Adrenal gland (tissue), 9 donors: ENCODE measurements at regions not wholly inside any gene's neighbourhood (a gene's known extent, or its start where the extent isn't known, plus 50 kb on each side); places are given as distances from the start of the nearest gene placed in this dataset.

Source experiments
- DNase-seq, 7 donors: peaks; one replicate each; pipeline ENCODE4 v3.0.0-alpha.2; 2019 to 2020
- H3K27ac ChIP-seq, 5 donors: fragments of 200-600 bp; sonication (generic) in 4 of 5; 1 replicate in 3 of 5; 2 replicates in 2 of 5; pipeline versions ENCODE4 v1.5.1 to v1.8.0; 2016 to 2020; ENCODE audit warnings: mild to moderate bottlenecking in 1 of 5
- H3K27me3 ChIP-seq: fragments of 200-600 bp; 2 replicates; pipeline ENCODE4 v1.8.0; 2021
- H3K36me3 ChIP-seq, 2 donors: fragments of 200-600 bp; replicated peaks in 1 of 2; 1 replicate in 1 of 2; 2 replicates in 1 of 2; pipeline versions ENCODE4 v1.5.1 to v1.8.0; 2018 to 2022
- H3K4me1 ChIP-seq, 2 donors: fragments of 200-600 bp; replicated peaks in 1 of 2; 1 replicate in 1 of 2; 2 replicates in 1 of 2; pipeline versions ENCODE4 v1.5.1 to v1.8.0; 2018 to 2021
- H3K4me3 ChIP-seq, 4 donors: fragments of 200-600 bp; sonication (generic) in 3 of 4; one replicate each; pipeline ENCODE4 v1.5.1; 2016 to 2018
- H3K9me3 ChIP-seq, 3 donors: fragments of 200-600 bp; sonication (generic) in 1 of 3; replicated peaks in 1 of 3; 1 replicate in 2 of 3; 2 replicates in 1 of 3; pipeline versions ENCODE4 v1.5.1 to v1.8.0; 2016 to 2021
- POLR2A ChIP-seq, 2 donors: fragments of 450-650 bp; IDR thresholded peaks; one replicate each; pipeline ENCODE4 v1.6.1; 2017; ENCODE audit warnings: antibody characterized with exemption in 2 of 2, mild to moderate bottlenecking in 2 of 2, moderate library complexity in 1 of 2
- WGBS, 4 donors: extraction: QIAGEN DNeasy Blood & Tissue Kit in 2 of 4; methylation state at CpG; one replicate each; pipeline versions ENCODE4 v1.1.5 to v1.1.7; 2013 to 2017; 5-methylcytosine and 5-hydroxymethylcytosine counted together
- intact Hi-C, 2 donors: fragments of 100-400 bp; cut with DNase I; formaldehyde crosslinking; loops; one replicate each; pipeline versions ENCODE4 v1.14.1 to v1.15.0; 2022 to 2023
- TF ChIP-seq, protein P1 (sequence below), 6 experiments: fragments of 450-650 bp in 4 of 6; fragments of 200-600 bp in 2 of 6; sonication (generic) in 1 of 6; IDR thresholded peaks; 1 replicate in 5 of 6; 2 replicates in 1 of 6; pipeline versions ENCODE4 v1.5.1 to v1.8.0; 2016 to 2021; ENCODE audit warnings: antibody characterized with exemption in 6 of 6, mild to moderate bottlenecking in 2 of 6, moderate library complexity in 1 of 6
- donor health status: healthy with polysubstance abuse.
- donor health status: Bipolar disorder and iron deficiency.
- donor health status: DM: yes; HTN: yes; CAD: no.
- donor health status: DM: no; HTN: no; CAD: no.
- donor health status: DM: no; HTN: no; CAD: no.

DNA sequence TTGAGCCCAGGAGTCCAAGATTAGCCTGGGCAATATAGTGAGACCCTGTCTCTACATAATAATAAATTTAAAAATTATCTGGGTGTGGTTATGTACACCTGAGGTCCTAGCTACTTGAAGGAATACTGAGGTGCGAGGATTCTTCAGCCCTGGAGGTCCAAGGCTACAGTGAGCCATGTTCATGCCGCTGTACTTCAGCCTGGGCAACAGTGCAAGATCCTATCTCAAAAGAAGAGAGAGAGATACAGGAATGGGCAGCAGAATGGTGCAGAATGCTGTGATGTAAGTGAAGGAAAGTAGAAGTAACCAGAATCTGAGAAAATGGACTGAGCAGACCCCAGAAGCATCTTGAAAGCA, 62.7 kb upstream of the EXOC4 start:
- TF ChIP-seq POLR2A (IDR thresholded peaks at IDR 0.05): no peak
- TF ChIP-seq, protein P1, sequence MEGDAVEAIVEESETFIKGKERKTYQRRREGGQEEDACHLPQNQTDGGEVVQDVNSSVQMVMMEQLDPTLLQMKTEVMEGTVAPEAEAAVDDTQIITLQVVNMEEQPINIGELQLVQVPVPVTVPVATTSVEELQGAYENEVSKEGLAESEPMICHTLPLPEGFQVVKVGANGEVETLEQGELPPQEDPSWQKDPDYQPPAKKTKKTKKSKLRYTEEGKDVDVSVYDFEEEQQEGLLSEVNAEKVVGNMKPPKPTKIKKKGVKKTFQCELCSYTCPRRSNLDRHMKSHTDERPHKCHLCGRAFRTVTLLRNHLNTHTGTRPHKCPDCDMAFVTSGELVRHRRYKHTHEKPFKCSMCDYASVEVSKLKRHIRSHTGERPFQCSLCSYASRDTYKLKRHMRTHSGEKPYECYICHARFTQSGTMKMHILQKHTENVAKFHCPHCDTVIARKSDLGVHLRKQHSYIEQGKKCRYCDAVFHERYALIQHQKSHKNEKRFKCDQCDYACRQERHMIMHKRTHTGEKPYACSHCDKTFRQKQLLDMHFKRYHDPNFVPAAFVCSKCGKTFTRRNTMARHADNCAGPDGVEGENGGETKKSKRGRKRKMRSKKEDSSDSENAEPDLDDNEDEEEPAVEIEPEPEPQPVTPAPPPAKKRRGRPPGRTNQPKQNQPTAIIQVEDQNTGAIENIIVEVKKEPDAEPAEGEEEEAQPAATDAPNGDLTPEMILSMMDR (IDR thresholded peaks at IDR 0.05): no peak
- 87 to 100% (median 92%) methylated on average over 2 of the region's 2 CpGs for WGBS, 4 donors
- H3K27ac ChIP-seq: no peak overlapping the region
- H3K4me1 ChIP-seq: no peaks in the 10 kb centered on the region
- no peak overlapping the region for H3K4me3 ChIP-seq
- no peaks in the 10 kb centered on the region for H3K36me3 ChIP-seq
- no peaks in the 10 kb centered on the region for H3K27me3 ChIP-seq
- DNase-seq: no peak
- no peaks in the 10 kb centered on the region for H3K9me3 ChIP-seq
- intact Hi-C loops: no loop called here

DNA sequence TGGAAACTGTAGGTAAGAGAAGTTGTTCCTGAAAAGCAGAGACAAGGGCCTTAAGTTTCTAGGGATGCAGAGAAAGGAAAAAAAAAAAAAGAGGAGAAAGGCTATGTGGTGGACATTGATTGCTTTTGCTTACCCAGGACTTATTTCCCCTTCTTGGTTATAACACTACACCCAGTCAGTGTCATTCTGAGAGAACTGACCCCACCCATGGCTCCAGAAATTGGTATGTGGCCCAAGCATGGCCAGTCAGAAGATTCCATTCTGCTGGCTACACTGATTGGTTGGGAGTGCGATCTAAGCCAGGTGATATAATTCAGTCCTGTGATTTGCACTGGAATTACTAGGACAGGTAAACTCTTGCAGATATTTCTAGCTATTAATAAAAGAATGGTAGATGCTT, 62.2 kb upstream of the EXOC4 start:
- Histone ChIP-seq H3K27me3 (no peaks in the 10 kb centered on the region), H3K9me3 (no peaks in the 10 kb centered on the region), H3K4me3 (no peak overlapping the region), H3K27ac (no peak overlapping the region), H3K36me3 (no peaks in the 10 kb centered on the region), H3K4me1 (no peaks in the 10 kb centered on the region)
- no peak for DNase-seq
- intact Hi-C loops: no loop called here
- no peak for TF ChIP-seq POLR2A (IDR thresholded peaks at IDR 0.05)
- TF ChIP-seq, protein P1 (IDR thresholded peaks at IDR 0.05): no peak
- 88 to 100% (median 96%) methylated on average over 1 of the region's 1 CpG for WGBS, 4 donors

DNA sequence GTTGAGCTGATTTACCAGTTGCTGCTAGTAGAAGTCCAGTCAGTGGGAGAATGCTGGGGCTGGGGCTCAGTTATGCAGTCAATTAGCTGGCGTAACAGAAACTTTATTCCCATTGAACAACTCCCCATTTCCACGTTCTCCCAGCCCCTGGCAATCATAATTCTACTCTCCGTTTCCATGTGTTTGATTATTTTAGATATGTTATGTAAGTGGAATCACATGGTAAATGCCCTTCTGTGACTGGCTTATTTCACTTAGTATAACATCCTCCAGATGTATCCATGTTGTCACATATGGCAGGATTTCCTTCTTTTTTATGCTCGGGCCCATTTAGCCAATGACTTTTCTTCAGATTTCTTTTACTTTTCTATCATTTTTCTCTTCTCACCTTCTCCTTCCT, 61.1 kb upstream of the EXOC4 start:
- no peak overlapping the region for H3K27ac ChIP-seq
- no peaks in the 10 kb centered on the region for H3K4me1 ChIP-seq
- 70 to 83% (median 73%) methylated on average over 4 of the region's 4 CpGs for WGBS, 4 donors
- no peaks in the 10 kb centered on the region for H3K36me3 ChIP-seq
- intact Hi-C loops: no loop called here
- no peak for DNase-seq
- no peaks in the 10 kb centered on the region for H3K9me3 ChIP-seq
- H3K4me3 ChIP-seq: no peak overlapping the region
- H3K27me3 ChIP-seq: no peaks in the 10 kb centered on the region
- no peak for TF ChIP-seq POLR2A (IDR thresholded peaks at IDR 0.05)
- TF ChIP-seq, protein P1 (IDR thresholded peaks at IDR 0.05): no peak

DNA sequence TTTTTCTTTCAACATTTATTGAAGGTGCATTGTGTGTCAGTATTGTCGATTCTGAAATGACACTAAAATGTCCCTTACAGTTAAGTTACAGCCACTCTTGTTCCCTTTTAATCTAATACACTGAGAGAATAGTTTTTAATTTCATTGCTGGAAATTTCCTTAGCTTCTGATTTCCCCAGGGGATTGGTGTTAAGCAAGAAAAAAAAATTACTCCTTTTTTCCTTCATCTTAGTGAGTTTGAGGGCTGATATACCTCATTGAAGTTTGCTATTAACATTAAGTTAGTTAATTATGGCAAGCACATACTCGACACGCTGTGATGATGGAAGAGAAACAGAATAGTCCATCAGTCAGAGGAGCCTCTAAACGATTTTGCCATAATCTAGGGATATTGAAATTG, 57.0 kb upstream of the EXOC4 start:
- Histone ChIP-seq H3K4me1 (no peaks in the 10 kb centered on the region), H3K27me3 (no peaks in the 10 kb centered on the region), H3K36me3 (no peaks in the 10 kb centered on the region), H3K4me3 (no peak overlapping the region), H3K9me3 (no peaks in the 10 kb centered on the region), H3K27ac (no peak overlapping the region)
- DNase-seq: no peak
- TF ChIP-seq, protein P1 (IDR thresholded peaks at IDR 0.05): no peak
- TF ChIP-seq POLR2A (IDR thresholded peaks at IDR 0.05): no peak
- intact Hi-C loops: no loop called here
- 70 to 84% (median 75%) methylated on average over 4 of the region's 4 CpGs for WGBS, 4 donors
